Ramos (cell line): ENCODE measurements at regions not wholly inside any gene's neighbourhood (a gene's known extent, or its start where the extent isn't known, plus 50 kb on each side); places are given as distances from the start of the nearest gene placed in this dataset.

ENCODE experiments used
- in situ Hi-C: fragments of 300-500 bp; cut with MboI; formaldehyde crosslinking; loops from one replicate; pipeline ENCODE4 v1.14.3; 2022; ENCODE audit warnings: low sequenced_read_pairs; ENCODE audit not compliant: unreplicated experiment

- in situ Hi-C loops: no loop called here
Measured at GRCh38 chr7:54097886-54098285, 444.3 kb upstream of the VSTM2A start.

DNA sequence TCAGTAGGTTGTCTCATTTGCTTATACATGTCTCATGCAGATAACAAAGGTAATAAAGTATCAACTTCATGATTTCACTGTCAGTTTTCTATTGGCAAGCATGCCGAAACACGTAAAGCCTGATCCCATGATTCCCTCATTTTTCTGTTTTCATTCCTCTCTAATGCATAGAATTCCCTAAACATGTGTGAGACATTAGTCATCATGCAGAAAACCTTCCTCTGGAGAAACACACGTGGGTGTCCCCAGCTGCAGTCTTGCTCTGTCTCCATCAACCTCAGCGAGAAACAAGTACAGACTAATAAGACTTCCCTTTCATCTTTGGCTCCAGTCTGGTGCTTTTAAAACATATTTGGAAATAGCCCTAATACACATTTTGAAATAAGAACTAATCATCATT lies 432.7 kb upstream of the VSTM2A start:
- in situ Hi-C loops: no loop called here

DNA sequence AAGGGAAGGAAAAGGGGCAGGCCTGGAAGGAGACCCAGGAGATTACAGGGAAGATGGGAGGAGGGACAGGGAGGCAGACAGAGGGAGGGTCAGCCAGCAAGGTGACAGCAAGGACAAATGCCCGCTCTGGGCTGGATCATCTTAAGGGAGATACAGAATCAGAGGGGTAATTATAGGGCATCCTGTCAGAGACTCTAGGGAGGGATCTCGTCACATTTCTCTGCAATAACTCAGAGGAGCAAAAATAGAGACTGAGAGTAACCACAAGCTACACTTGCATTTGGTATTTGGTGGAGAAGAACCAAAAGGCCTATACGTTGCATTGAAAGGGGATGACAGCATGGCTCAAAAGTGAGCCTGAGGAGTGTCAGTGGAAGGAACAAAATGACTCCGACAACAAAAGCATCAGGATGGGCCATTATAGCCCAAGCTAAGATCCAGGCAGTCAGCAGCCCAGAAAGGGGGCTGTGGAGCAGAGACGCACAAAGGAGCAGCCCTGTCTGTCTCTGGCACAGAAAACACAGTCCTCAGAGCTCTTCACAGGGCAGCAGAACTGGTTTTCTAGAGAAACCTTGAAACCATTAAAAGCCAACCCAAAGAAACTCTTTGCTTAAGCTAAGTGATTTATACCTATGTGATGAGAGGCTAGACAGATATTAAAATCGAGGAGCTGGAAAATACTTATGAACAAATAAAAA lies 430.2 kb upstream of the VSTM2A start:
- in situ Hi-C loops: no loop called here

DNA sequence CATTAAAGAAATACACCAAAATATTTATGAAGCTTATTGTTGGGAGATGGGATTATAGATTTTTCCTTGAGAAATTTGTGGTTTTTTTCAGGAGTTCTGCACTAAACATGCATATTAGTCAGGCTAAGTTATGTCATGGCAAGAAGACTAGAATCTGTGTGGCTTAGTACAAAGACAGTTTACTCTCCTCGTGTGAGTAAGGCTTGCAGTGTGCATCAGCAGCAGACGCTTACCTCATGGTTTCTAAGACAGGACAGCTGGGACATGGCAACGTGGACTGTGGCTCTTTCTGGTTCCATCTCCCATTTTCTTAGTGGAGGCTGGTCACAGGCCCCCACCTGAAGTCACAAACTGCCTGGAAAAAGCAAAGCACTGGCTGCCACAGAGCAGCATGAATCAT lies 429.6 kb upstream of the VSTM2A start:
- in situ Hi-C loops: no loop called here

- in situ Hi-C loops: no loop called here
Measured at GRCh38 chr7:54115028-54115763, 427.0 kb upstream of the VSTM2A start.

DNA sequence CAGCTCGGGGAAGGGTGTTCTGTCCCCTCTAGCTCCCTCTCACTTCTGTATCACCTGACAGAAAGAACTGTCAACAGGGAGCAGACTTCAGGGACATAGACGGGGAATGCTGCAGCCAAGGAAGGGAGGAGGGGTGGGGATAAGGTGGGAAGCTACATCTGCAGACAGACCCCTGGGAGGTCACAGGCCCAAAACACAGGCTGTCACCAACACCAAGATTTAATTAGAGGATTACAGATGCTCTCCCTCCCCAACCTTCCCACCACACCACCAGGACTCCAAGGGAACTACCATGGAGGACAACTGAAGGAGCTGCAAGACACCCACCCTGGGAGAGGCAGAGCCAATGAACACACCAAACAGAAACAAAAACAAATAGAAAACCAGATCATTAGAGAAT lies 425.2 kb upstream of the VSTM2A start:
- in situ Hi-C loops: no loop called here

- in situ Hi-C loops: no loop called here
Measured at GRCh38 chr7:54129035-54129434, 413.1 kb upstream of the VSTM2A start.

DNA sequence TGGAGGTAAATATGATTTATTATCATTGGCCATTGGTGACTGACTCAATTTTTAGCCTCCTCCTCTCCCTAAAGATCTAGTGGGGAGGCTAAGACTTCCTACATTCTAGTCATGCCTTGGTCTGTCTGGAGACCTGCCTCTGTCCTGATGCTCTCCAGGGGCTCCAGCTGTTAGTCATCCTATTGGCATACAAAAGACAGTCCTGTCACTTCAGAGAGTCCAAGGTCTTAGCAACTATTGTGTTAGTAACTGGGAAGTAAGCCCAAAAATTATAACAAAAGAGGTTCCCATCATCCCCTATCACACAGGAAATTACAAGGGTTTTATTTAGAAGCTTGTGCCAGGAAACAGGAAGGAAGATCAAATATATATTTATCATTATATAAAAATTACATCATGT lies 400.6 kb upstream of the VSTM2A start:
- in situ Hi-C loops: no loop called here

DNA sequence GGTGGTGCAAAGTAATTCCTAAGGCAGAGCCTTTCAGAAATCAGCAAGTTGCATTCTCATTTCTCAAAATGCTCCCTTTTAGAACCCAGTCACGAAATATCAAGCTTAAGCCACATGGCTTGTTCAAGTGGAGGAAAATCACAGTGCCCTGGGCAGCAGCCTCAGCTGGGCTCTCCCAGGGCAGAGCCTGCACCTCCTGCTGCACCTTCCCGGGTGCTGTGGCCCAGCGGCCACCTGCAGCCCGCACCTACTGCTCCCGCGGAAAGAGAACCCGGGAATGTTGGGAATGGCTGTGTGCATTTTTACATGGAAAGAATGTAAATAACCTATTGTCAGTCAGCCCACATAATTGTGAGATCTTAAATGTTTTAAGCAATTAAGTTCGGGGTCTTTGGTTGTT lies 396.5 kb upstream of the VSTM2A start:
- in situ Hi-C loops: no loop called here

- in situ Hi-C loops: no loop called here
Measured at GRCh38 chr7:54153462-54153861, 388.7 kb upstream of the VSTM2A start.

GRCh38 chr7:54159088-54159487 lies 383.1 kb upstream of the VSTM2A start:
- in situ Hi-C loops: no loop called here

DNA sequence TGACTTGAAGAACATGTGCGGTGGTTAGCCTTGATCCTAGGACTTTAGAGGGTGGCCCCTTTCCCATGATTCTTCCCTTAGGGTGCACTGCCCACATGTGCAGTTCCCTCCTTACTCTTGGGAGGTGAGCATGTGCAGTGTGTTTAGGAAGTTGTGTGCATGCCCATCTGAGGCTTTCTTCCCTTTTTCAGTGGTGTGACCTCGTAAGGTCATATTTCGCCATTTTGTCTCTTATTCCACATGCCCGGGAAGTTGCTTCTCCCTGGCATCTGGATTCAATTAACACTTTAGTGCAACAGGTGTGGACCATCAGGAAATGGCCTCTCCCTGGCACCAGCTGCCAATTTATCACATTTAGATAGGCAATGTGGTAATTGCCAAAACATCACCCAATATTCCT lies 380.6 kb upstream of the VSTM2A start:
- in situ Hi-C loops: no loop called here

DNA sequence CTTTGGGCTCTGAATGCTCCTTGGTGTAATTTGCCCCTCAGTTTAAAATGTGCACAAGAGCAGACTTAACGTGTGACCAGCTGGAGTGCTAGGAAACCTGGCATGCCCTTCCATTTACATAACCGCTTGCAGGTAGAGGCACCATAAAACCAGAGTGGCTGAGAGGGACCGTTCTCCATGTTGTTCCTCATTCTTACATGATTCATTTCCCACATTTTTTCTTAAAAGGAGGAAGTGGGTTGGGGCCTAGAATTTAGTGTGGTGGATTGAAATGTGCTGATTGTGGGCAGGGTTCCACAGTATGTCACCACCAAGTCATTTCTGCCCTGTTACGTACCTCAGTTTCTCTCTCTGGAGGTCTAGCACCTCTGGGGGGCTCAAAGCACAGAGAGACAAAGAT lies 375.8 kb upstream of the VSTM2A start:
- in situ Hi-C loops: no loop called here

DNA sequence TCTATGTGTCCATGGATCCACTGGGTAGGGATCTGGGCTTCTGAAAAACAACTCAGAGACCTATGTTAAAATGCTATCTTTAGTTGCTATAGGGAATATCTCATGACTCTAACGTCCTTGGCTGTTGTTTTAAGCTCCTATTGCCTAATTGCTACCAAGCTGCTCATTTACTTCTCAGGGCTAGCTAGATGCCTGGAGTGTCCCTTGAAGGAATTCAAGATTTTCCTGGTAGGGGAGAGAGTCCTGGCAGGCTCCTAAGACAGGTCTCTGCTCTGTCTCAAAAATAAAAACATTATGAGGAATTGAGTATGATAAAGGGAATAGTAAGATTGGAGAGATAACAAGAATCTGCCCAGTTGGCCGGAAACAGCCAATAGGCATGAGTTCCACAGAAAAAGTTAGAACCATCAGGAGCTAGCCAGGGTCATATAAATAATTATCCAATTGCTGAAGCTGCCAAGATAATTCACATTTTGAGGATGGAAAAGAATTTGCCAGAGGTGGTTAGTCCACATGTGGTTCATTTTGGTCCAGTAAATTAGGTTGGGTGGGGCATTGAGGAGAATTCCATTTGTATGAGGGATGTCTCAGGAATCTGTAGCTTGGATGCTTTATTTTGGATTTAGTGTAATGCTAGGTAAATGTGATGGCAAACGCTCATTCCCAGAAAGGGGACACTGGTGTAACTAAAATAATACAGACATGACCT lies 362.7 kb upstream of the VSTM2A start:
- in situ Hi-C loops: no loop called here

- in situ Hi-C loops: no loop called here
Measured at GRCh38 chr7:54180796-54181195, 361.4 kb upstream of the VSTM2A start.

DNA sequence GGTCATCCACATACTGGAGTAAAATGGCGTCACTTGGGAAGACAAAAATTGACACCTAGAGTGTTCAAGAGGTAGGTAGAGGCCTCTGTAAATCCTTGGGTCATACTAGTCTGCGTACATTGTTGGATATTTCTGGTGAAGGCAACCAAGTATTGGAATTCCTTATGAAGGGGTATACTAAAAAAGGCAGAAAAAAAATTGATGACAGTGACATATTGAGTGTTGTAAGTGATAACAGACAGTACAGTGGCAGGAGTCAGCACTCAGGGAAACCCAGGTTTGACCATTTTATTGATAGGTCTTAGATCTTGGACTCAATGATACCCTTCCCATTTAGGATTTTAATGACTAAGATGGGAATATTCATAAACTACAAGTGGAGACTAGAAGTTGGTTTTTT lies 359.1 kb upstream of the VSTM2A start:
- in situ Hi-C loops: no loop called here

GRCh38 chr7:54186336-54186735 lies 355.8 kb upstream of the VSTM2A start:
- in situ Hi-C loops: no loop called here

- in situ Hi-C loops: no loop called here
Measured at GRCh38 chr7:54187886-54188685, 354.1 kb upstream of the VSTM2A start.

DNA sequence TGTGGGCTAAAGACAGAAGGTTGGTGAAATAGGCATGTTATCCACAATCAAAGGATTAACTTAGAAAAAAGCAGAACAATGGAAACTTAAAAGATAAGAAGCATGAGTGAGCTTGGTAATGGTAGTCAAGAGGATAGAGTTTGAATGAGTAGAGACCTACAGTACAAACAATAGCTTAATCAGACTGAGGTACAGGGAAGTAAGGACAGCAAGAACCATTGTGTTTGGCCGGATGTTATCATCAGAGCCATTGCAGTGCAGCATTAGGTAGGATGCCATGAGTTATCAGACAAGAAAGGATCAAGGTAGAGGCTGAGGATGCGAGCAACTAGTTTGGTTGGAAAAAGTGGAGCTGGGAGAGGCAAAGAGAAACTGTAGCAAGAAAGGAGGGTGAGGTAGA lies 353.3 kb upstream of the VSTM2A start:
- in situ Hi-C loops: no loop called here

DNA sequence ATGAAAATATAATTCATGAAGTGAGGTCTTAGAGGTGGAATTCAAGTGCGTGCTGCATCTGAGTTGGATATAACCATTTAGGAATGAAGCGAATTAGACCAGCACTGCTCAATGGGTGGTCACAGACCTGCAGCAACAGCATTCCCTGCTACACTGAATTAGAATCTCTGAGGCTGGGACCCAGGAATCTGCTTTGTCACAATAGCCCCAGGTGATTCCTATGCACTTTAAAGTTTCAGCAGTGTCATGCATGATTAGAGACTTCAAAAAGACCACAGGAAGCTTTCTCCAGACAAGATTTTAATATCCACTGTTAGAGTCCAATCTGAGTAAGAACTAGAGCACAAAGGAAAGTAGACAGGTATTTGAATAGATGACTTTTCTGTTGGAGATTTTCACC lies 352.8 kb upstream of the VSTM2A start:
- in situ Hi-C loops: no loop called here

DNA sequence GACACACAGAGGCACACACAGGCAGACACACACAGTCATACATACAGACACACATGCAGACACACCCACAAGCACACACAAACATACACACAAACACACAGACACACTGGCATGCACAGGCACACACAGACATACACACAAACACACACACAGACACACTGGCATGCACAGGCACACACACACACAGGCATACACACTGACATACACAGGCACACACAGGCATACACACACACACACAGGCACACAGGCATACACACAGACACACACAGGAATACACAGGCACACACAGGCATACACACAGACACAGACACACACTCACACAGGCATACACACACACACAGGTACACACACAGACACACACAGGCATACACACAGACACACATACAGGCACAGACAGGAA lies 340.7 kb upstream of the VSTM2A start:
- in situ Hi-C loops: no loop called here
